Esophagus muscularis mucosa (tissue), 4 donors: ENCODE measurements at regions not wholly inside any gene's neighbourhood (a gene's known extent, or its start where the extent isn't known, plus 50 kb on each side); places are given as distances from the start of the nearest gene placed in this dataset.

Source experiments
- CTCF ChIP-seq, 3 experiments: fragments of 200-600 bp in 2 of 3; fragments of 450-650 bp in 1 of 3; sonication (generic) in 2 of 3; IDR thresholded peaks; one replicate each; pipeline ENCODE4 v1.5.1; 2017 to 2019; ENCODE audit warnings: antibody characterized with exemption in 3 of 3, mild to moderate bottlenecking in 2 of 3, moderate library complexity in 1 of 3
- EP300 ChIP-seq: sonication (generic); formaldehyde crosslinking; IDR thresholded peaks from one replicate; pipeline ENCODE4 v1.6.1; 2017; ENCODE audit warnings: antibody characterized with exemption
- POLR2A ChIP-seq: fragments of 450-650 bp; IDR thresholded peaks from one replicate; pipeline ENCODE4 v1.6.1; 2017; ENCODE audit warnings: antibody characterized with exemption, moderate library complexity, mild to moderate bottlenecking, low read depth
- POLR2AphosphoS5 ChIP-seq, 2 donors: sonication (generic); formaldehyde crosslinking; IDR thresholded peaks; one replicate each; pipeline ENCODE4 v1.6.1; 2017; ENCODE audit warnings: antibody characterized with exemption in 2 of 2

- no peak for TF ChIP-seq CTCF (IDR thresholded peaks at IDR 0.05)
- TF ChIP-seq EP300, result no peak
- TF ChIP-seq POLR2A, result no peak
- TF ChIP-seq POLR2AphosphoS5 (IDR thresholded peaks at IDR 0.05), result no peak
Measured at GRCh38 chr6:144480473-144480872, 195.3 kb downstream of the UTRN start.
